Liver (tissue), 3 donors: ENCODE measurements at regions not wholly inside any gene's neighbourhood (a gene's known extent, or its start where the extent isn't known, plus 50 kb on each side); places are given as distances from the start of the nearest gene placed in this dataset.

Experiments
- CTCF ChIP-seq: fragments of 150-350 bp; IDR thresholded peaks from 2 replicates; pipeline ENCODE4 v1.5.1; 2017; ENCODE audit warnings: improper control_type of control experiment, low read depth, low read length; ENCODE audit not compliant: missing input control
- MAX ChIP-seq: IDR thresholded peaks from 2 replicates; pipeline ENCODE4 v1.6.1; 2016; ENCODE audit warnings: antibody characterized with exemption
- RAD21 ChIP-seq, 2 donors: IDR thresholded peaks; 2 replicates each; pipeline ENCODE4 v1.6.1; 2016; ENCODE audit warnings: antibody characterized with exemption in 2 of 2, mild to moderate bottlenecking in 2 of 2
- TAF1 ChIP-seq: conservative IDR thresholded peaks from 2 replicates; pipeline ENCODE4 v1.6.1; 2016; ENCODE audit warnings: antibody characterized with exemption, mild to moderate bottlenecking
- YY1 ChIP-seq: IDR thresholded peaks from 2 replicates; pipeline ENCODE4 v1.6.1; 2016; ENCODE audit warnings: antibody characterized with exemption, mild to moderate bottlenecking
- donor health status: healthy.
- donor health status: healthy.

- TF ChIP-seq TAF1 (no peak), CTCF (no peak), MAX (no peak), YY1 (no peak), RAD21 (IDR thresholded peaks at IDR 0.05) (no peak)
Measured at GRCh38 chr2:224114428-224114827, 75.3 kb upstream of the SERPINE2 start.
